NCI-H187 treated with DMSO at 0.1 percent for 48 hours (cell line): ENCODE measurements at regions not wholly inside any gene's neighbourhood (a gene's known extent, or its start where the extent isn't known, plus 50 kb on each side); places are given as distances from the start of the nearest gene placed in this dataset.

Experiments
- DNase-seq: peaks from one replicate; lab custom pipeline; 2025; lab: John Stamatoyannopoulos, UW

- DNase-seq = no peak
Observed at GRCh38 chr10:61142987-61143386, 199.0 kb upstream of the RHOBTB1 start.

- DNase-seq = no peak
Observed at GRCh38 chr10:61140765-61141392, 196.9 kb upstream of the RHOBTB1 start.

- no peak for DNase-seq
Observed at GRCh38 chr10:61139592-61139953, 195.6 kb upstream of the RHOBTB1 start.

GRCh38 chr10:61138708-61139591, 195.0 kb upstream of the RHOBTB1 start:
- no peak for DNase-seq

GRCh38 chr10:61136139-61136538, 192.2 kb upstream of the RHOBTB1 start:
- no peak for DNase-seq

GRCh38 chr10:61135276-61135721, 191.3 kb upstream of the RHOBTB1 start:
- DNase-seq = no peak

GRCh38 chr10:61130366-61130765, 186.4 kb upstream of the RHOBTB1 start:
- DNase-seq = no peak

GRCh38 chr10:61128196-61128595, 184.2 kb upstream of the RHOBTB1 start:
- DNase-seq = no peak

GRCh38 chr10:61125560-61126170, 181.7 kb upstream of the RHOBTB1 start:
- no peak for DNase-seq

GRCh38 chr10:61124756-61125530, 181.0 kb upstream of the RHOBTB1 start:
- DNase-seq = no peak

- no peak for DNase-seq
Observed at GRCh38 chr10:61120805-61121204, 176.8 kb upstream of the RHOBTB1 start.

GRCh38 chr10:61119573-61119972, 175.6 kb upstream of the RHOBTB1 start:
- DNase-seq = no peak

GRCh38 chr10:61115897-61116296, 171.9 kb upstream of the RHOBTB1 start:
- no peak for DNase-seq

- no peak for DNase-seq
Observed at GRCh38 chr10:61112771-61113170, 168.8 kb upstream of the RHOBTB1 start.

- DNase-seq = no peak
Observed at GRCh38 chr10:61110936-61111335, 167.0 kb upstream of the RHOBTB1 start.

- no peak for DNase-seq
Observed at GRCh38 chr10:61110188-61110844, 166.3 kb upstream of the RHOBTB1 start.

GRCh38 chr10:61108915-61109314, 164.9 kb upstream of the RHOBTB1 start:
- DNase-seq = no peak

- DNase-seq = no peak
Observed at GRCh38 chr10:61100887-61101286, 156.9 kb upstream of the RHOBTB1 start.

GRCh38 chr10:61099756-61100155, 155.8 kb upstream of the RHOBTB1 start:
- no peak for DNase-seq

- no peak for DNase-seq
Observed at GRCh38 chr10:61098966-61099365, 155.0 kb upstream of the RHOBTB1 start.

GRCh38 chr10:61097026-61097425, 153.0 kb upstream of the RHOBTB1 start:
- no peak for DNase-seq

GRCh38 chr10:61096056-61096455, 152.1 kb upstream of the RHOBTB1 start:
- DNase-seq = no peak
